GM21825 (cell line): ENCODE measurements at regions not wholly inside any gene's neighbourhood (a gene's known extent, or its start where the extent isn't known, plus 50 kb on each side); places are given as distances from the start of the nearest gene placed in this dataset.
"Not testable (repeated sequence)": the region's sequence is repeated elsewhere in the genome, so short reads cannot be mapped to it uniquely, and the experiment has no call there.

Experiments used
- ATAC-seq: cut with Tn5 transposase; IDR thresholded peaks from one replicate; pipeline ENCODE4 v1.9.1; 2021; ENCODE audit warnings: mild to moderate bottlenecking, moderate library complexity; ENCODE audit not compliant: unreplicated experiment

- no peak for ATAC-seq
These were observed 125.1 kb upstream of the STARD13 start for GRCh38 chr13:33410619-33411018.

GRCh38 chr13:33411312-33411711 is 125.8 kb upstream of the STARD13 start:
- no peak for ATAC-seq

GRCh38 chr13:33415822-33416221 is 130.3 kb upstream of the STARD13 start:
- ATAC-seq, result no peak

GRCh38 chr13:33418224-33418953 is 132.8 kb upstream of the STARD13 start:
- ATAC-seq, result not testable (repeated sequence)

GRCh38 chr13:33420117-33420516 is 134.6 kb upstream of the STARD13 start:
- not testable (repeated sequence) for ATAC-seq

- no peak for ATAC-seq
These were observed 140.6 kb upstream of the STARD13 start for GRCh38 chr13:33426131-33426530.

GRCh38 chr13:33433316-33433715 is 147.8 kb upstream of the STARD13 start:
- ATAC-seq, result no peak

- no peak for ATAC-seq
These were observed 149.1 kb upstream of the STARD13 start for GRCh38 chr13:33434676-33435075.

- no peak for ATAC-seq
These were observed 149.7 kb upstream of the STARD13 start for GRCh38 chr13:33435207-33435606.

GRCh38 chr13:33438918-33439317 is 153.4 kb upstream of the STARD13 start:
- ATAC-seq, result no peak

GRCh38 chr13:33441015-33441414 is 155.5 kb upstream of the STARD13 start:
- no peak for ATAC-seq

GRCh38 chr13:33445024-33445423 is 159.5 kb upstream of the STARD13 start:
- no peak for ATAC-seq

- ATAC-seq, result no peak
These were observed 159.9 kb upstream of the STARD13 start for GRCh38 chr13:33445476-33445875.

- ATAC-seq, result no peak
These were observed 161.5 kb upstream of the STARD13 start for GRCh38 chr13:33446821-33447725.

- ATAC-seq, result no peak
These were observed 163.3 kb upstream of the STARD13 start for GRCh38 chr13:33448889-33449288.

- no peak for ATAC-seq
These were observed 165.6 kb upstream of the STARD13 start for GRCh38 chr13:33450956-33451709.

- ATAC-seq, result no peak
These were observed 167.4 kb upstream of the STARD13 start for GRCh38 chr13:33452873-33453517.

- ATAC-seq, result no peak
These were observed 168.4 kb upstream of the STARD13 start for GRCh38 chr13:33453936-33454335.

- ATAC-seq, result no peak
These were observed 169.5 kb upstream of the STARD13 start for GRCh38 chr13:33454844-33455705.

GRCh38 chr13:33459702-33460101 is 174.1 kb upstream of the STARD13 start:
- ATAC-seq, result no peak
